ENCODE measurements at regions not wholly inside any gene's neighbourhood (a gene's known extent, or its start where the extent isn't known, plus 50 kb on each side); places are given as distances from the start of the nearest gene placed in this dataset.
A peak's percentile ranks its signal among the peaks of the same experiment; 100 is the strongest.

DNA sequence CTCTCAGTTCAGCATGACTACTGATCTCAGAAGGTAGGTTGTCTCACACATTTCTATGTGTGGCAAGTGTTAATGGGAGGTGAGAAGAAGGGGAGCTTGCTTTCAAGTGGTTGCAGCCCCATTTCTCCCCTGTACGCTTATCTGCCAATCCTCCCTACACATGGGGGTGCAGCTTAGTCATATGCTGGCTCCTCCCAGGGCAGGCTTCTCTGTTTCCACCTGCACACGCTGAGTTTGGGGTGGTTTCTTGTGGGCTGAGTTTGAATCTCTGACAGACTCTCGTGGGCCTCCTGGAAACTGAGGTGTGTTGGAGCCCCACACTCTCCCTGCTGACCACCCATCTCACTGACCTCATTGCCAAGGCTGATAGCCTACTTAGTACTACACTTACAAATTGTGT is 435.8 kb upstream of the MTPN start:
- no peaks in the 10 kb centered on the region for H3K9me3 ChIP-seq
- H3K36me3 ChIP-seq = no peaks in the 10 kb centered on the region
- in situ Hi-C loops (cut with MboI; ENCODE audit: low sequenced_read_pairs in 4 of 4) = no loop called here
- H3K27ac ChIP-seq = no peak overlapping the region
- TF ChIP-seq POLR2A (IDR thresholded peaks at IDR 0.05) = no peak
- TF ChIP-seq, protein P1, sequence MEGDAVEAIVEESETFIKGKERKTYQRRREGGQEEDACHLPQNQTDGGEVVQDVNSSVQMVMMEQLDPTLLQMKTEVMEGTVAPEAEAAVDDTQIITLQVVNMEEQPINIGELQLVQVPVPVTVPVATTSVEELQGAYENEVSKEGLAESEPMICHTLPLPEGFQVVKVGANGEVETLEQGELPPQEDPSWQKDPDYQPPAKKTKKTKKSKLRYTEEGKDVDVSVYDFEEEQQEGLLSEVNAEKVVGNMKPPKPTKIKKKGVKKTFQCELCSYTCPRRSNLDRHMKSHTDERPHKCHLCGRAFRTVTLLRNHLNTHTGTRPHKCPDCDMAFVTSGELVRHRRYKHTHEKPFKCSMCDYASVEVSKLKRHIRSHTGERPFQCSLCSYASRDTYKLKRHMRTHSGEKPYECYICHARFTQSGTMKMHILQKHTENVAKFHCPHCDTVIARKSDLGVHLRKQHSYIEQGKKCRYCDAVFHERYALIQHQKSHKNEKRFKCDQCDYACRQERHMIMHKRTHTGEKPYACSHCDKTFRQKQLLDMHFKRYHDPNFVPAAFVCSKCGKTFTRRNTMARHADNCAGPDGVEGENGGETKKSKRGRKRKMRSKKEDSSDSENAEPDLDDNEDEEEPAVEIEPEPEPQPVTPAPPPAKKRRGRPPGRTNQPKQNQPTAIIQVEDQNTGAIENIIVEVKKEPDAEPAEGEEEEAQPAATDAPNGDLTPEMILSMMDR (IDR thresholded peaks at IDR 0.05 in 4 of 5, conservative IDR thresholded peaks at IDR 0.05 in 1 of 5) = no peak
- no peaks in the 10 kb centered on the region for H3K4me1 ChIP-seq
- DNase-seq = no peak
- no peak for ATAC-seq
- no peaks in the 10 kb centered on the region for H3K27me3 ChIP-seq
- intact Hi-C loops (cut with DNase I; ENCODE audit: low total_unique reads) = no loop called here
- H3K4me3 ChIP-seq = no peak overlapping the region

GRCh38 chr7:136405931-136406777 is 429.0 kb upstream of the MTPN start:
- H3K4me3 ChIP-seq = no peak overlapping the region
- ATAC-seq = peak; percentile 50 to 68
- intact Hi-C loops (cut with DNase I; ENCODE audit: low total_unique reads) = no loop called here

GRCh38 chr7:136403591-136403990 is 426.4 kb upstream of the MTPN start:
- H3K36me3 ChIP-seq = no peaks in the 10 kb centered on the region
- intact Hi-C loops (cut with DNase I; ENCODE audit: low total_unique reads) = no loop called here
- H3K9me3 ChIP-seq = no peaks in the 10 kb centered on the region

More at GRCh38 chr7:136405931-136406777, 429.0 kb upstream of the MTPN start:
- no peak for TF ChIP-seq POLR2A (IDR thresholded peaks at IDR 0.05)
- TF ChIP-seq, protein P1 (IDR thresholded peaks at IDR 0.05 in 4 of 5, conservative IDR thresholded peaks at IDR 0.05 in 1 of 5) = peak in 4 of 5 experiments; percentile 6 to 66 (median 52)
- H3K4me1 ChIP-seq = no peaks in the 10 kb centered on the region
- H3K36me3 ChIP-seq = no peaks in the 10 kb centered on the region
- no peak overlapping the region for H3K27ac ChIP-seq
- DNase-seq = peak in 1 of 2 donors; percentile 6
- in situ Hi-C loops (cut with MboI; ENCODE audit: low sequenced_read_pairs in 4 of 4) = no loop called here
- no peaks in the 10 kb centered on the region for H3K9me3 ChIP-seq
- H3K27me3 ChIP-seq = no peaks in the 10 kb centered on the region

DNA sequence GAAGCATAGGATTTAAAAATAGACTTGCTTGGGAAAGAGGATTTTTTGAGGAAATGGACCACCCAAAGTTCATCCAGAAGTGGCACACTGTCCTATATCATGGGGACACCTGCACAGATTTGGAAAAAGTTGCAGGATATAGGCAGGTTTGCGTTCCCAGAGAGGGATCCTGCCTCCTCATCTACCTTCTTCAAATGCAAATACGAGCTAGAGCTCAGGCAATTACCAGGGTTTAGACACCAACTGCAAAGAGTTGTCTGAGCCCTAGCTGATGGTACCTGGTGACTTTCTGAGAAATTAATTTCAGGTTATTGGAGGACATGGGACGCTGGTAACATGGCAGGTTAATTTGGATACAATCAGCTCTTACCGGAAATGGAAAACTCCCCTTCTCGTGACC is 423.7 kb upstream of the MTPN start:
- H3K4me1 ChIP-seq = no peaks in the 10 kb centered on the region
- ATAC-seq (no peak), DNase-seq (no peak)
- no peaks in the 10 kb centered on the region for H3K36me3 ChIP-seq
- no peaks in the 10 kb centered on the region for H3K27me3 ChIP-seq
- in situ Hi-C loops (cut with MboI; ENCODE audit: low sequenced_read_pairs in 4 of 4) (no loop called here), intact Hi-C loops (cut with DNase I; ENCODE audit: low total_unique reads) (no loop called here)
- H3K4me3 ChIP-seq = no peak overlapping the region
- no peak overlapping the region for H3K27ac ChIP-seq
- H3K9me3 ChIP-seq = no peaks in the 10 kb centered on the region
- TF ChIP-seq, protein P1 (IDR thresholded peaks at IDR 0.05 in 4 of 5, conservative IDR thresholded peaks at IDR 0.05 in 1 of 5) = no peak
- no peak for TF ChIP-seq POLR2A (IDR thresholded peaks at IDR 0.05)

More at GRCh38 chr7:136403591-136403990, 426.4 kb upstream of the MTPN start:
- Histone ChIP-seq H3K4me3 (no peak overlapping the region), H3K27ac (no peak overlapping the region), H3K4me1 (no peaks in the 10 kb centered on the region), H3K27me3 (no peaks in the 10 kb centered on the region)
- ATAC-seq = no peak
- TF ChIP-seq POLR2A (IDR thresholded peaks at IDR 0.05) = no peak
- TF ChIP-seq, protein P1 (IDR thresholded peaks at IDR 0.05 in 4 of 5, conservative IDR thresholded peaks at IDR 0.05 in 1 of 5) = no peak
- in situ Hi-C loops (cut with MboI; ENCODE audit: low sequenced_read_pairs in 4 of 4) = no loop called here
- DNase-seq = no peak

Data from gastrocnemius medialis (tissue), 4 donors.